GM12878 (cell line): ENCODE measurements at regions not wholly inside any gene's neighbourhood (a gene's known extent, or its start where the extent isn't known, plus 50 kb on each side); places are given as distances from the start of the nearest gene placed in this dataset. TPM values are rescaled to one million over a fixed set of nuclear protein-coding genes. Genes with fewer than 3 reads are reported as not detected.

ENCODE experiments used
- NKRF ChIP-seq: fragments of 450-650 bp; conservative IDR thresholded peaks from 2 replicates; pipeline ENCODE4 v1.6.1; 2017; ENCODE audit warnings: mild to moderate bottlenecking, moderate library complexity
- small RNA-seq: library from RNA; depleted of rRNA; stranded (forward); fragments of <200 nt; gene quantifications from one replicate; pipeline ENCODE3, GENCODE V24; 2014

- no peak for TF ChIP-seq NKRF
These were observed 52.5 kb upstream of the SGCD start (continued) for GRCh38 chr5:156274453-156274852.

Small RNA genes in the stretch of these regions (small RNA-seq; reads per million reads assigned to genes)
- gene RNA5SP199: not detected
